ENCODE measurements at regions not wholly inside any gene's neighbourhood (a gene's known extent, or its start where the extent isn't known, plus 50 kb on each side); places are given as distances from the start of the nearest gene placed in this dataset.

- TF ChIP-seq GATA2 (IDR thresholded peaks at IDR 0.05; ENCODE audit: low read depth, low read length) = no peak
- TF ChIP-seq GATA3 (IDR thresholded peaks at IDR 0.05; ENCODE audit: low read depth, low read length) = no peak
Observed at GRCh38 chr6:19682859-19683258, 154.3 kb upstream of the ID4 start.

GRCh38 chr6:19690325-19691075 lies 146.7 kb upstream of the ID4 start:
- TF ChIP-seq GATA2 (IDR thresholded peaks at IDR 0.05; ENCODE audit: low read depth, low read length) (no peak), GATA3 (IDR thresholded peaks at IDR 0.05; ENCODE audit: low read depth, low read length) (no peak)

- TF ChIP-seq GATA2 (IDR thresholded peaks at IDR 0.05; ENCODE audit: low read depth, low read length) (no peak), GATA3 (IDR thresholded peaks at IDR 0.05; ENCODE audit: low read depth, low read length) (no peak)
Observed at GRCh38 chr6:19691465-19692167, 145.6 kb upstream of the ID4 start.

- no peak for TF ChIP-seq GATA3 (IDR thresholded peaks at IDR 0.05; ENCODE audit: low read depth, low read length)
- TF ChIP-seq GATA2 (IDR thresholded peaks at IDR 0.05; ENCODE audit: low read depth, low read length) = no peak
Observed at GRCh38 chr6:19692506-19693298, 144.5 kb upstream of the ID4 start.

- TF ChIP-seq GATA3 (IDR thresholded peaks at IDR 0.05; ENCODE audit: low read depth, low read length) (no peak), GATA2 (IDR thresholded peaks at IDR 0.05; ENCODE audit: low read depth, low read length) (no peak)
Observed at GRCh38 chr6:19694697-19695096, 142.5 kb upstream of the ID4 start.

DNA sequence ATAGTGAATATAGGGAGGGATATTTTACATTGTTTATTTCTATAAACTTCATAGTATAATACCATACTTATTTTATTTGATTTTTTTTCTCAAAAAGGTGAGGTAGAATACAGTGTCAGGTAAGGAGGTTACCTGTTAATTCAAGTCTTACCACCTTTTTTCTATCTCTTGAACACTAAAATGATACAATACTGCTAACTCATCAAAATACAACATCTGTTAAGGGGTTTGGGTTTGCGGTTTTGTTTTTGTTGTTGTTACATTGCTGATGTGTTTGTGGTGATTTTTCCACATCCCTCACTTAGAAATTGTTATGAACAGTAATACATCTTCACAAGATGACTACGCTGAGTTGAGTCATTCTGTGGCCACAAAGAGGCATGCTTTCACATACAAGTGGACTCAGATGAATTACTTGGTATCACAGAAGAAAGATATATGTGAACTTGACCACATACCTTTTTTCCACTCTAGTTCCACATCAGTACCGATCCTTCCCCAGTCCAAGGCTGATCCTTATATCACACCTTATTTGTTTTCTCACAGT lies 139.4 kb upstream of the ID4 start:
- TF ChIP-seq GATA2 (IDR thresholded peaks at IDR 0.05; ENCODE audit: low read depth, low read length) (no peak), GATA3 (IDR thresholded peaks at IDR 0.05; ENCODE audit: low read depth, low read length) (no peak)

DNA sequence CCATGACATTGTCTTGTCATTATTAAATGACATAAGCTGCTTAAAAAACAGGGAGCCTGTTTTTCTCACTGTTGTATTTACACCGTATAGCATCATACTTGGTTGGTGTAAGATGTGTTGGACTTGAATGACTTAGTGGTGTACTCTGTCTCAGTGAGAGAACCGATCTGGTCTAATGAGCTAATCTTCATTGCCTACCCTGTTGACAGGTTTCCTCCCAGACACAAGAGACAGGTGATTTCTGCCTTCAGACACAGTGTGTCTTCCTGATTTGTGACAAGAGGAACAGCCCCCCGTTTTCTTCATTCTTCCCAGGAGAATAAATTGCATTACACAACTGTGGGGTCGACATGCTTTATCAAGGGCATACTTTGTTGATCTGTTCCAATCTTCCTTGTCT lies 137.2 kb upstream of the ID4 start:
- TF ChIP-seq GATA3 (IDR thresholded peaks at IDR 0.05; ENCODE audit: low read depth, low read length) (no peak), GATA2 (IDR thresholded peaks at IDR 0.05; ENCODE audit: low read depth, low read length) (no peak)

DNA sequence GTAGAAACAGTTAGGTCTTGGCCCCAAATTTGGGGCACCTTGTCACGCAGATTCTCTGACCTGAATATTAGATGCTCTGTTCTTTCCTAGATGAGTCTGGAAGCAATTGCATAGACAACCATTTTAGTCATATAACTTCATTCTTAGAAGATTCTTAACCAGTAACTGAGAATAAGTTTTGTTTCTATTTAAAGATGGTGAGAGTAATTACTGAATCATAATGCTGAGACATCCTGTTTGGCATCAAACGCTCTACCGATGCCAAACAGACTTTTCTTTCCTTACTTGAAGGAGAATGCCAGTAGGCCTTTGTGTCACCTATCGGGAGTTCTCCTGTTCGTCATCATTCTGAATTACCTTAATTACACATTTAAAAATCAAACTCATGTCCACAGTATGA lies 131.6 kb upstream of the ID4 start:
- no peak for TF ChIP-seq GATA3 (IDR thresholded peaks at IDR 0.05; ENCODE audit: low read depth, low read length)

GRCh38 chr6:19712012-19712688 lies 125.0 kb upstream of the ID4 start:
- TF ChIP-seq GATA3 (IDR thresholded peaks at IDR 0.05; ENCODE audit: low read depth, low read length) = no peak
- no peak for TF ChIP-seq GATA2 (IDR thresholded peaks at IDR 0.05; ENCODE audit: low read depth, low read length)

- no peak for TF ChIP-seq GATA3 (IDR thresholded peaks at IDR 0.05; ENCODE audit: low read depth, low read length)
- no peak for TF ChIP-seq GATA2 (IDR thresholded peaks at IDR 0.05; ENCODE audit: low read depth, low read length)
Observed at GRCh38 chr6:19712998-19713397, 124.2 kb upstream of the ID4 start.

DNA sequence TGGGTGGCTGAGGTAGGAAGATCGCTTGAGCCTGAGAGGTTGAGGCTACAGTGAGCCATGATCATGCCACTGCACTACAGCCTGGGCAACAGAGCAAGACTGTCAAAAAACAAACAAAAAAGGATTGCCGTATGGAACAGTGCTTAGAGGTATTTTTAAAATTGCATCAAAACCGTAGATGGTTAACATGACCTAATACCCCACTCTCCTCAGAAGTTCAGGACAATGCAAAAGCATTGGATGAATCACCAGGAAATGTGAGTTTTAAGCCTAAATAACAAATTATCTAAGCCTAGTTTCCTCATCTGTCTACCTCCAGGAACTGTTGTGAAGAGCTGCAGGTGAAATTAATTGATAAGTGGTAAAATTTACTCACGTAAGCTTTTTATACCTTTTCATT lies 123.8 kb upstream of the ID4 start:
- no peak for TF ChIP-seq GATA2 (IDR thresholded peaks at IDR 0.05; ENCODE audit: low read depth, low read length)
- no peak for TF ChIP-seq GATA3 (IDR thresholded peaks at IDR 0.05; ENCODE audit: low read depth, low read length)

GRCh38 chr6:19713984-19714383 lies 123.2 kb upstream of the ID4 start:
- TF ChIP-seq GATA3 (IDR thresholded peaks at IDR 0.05; ENCODE audit: low read depth, low read length) = no peak
- no peak for TF ChIP-seq GATA2 (IDR thresholded peaks at IDR 0.05; ENCODE audit: low read depth, low read length)

GRCh38 chr6:19714434-19715166 lies 122.6 kb upstream of the ID4 start:
- TF ChIP-seq GATA2 (IDR thresholded peaks at IDR 0.05; ENCODE audit: low read depth, low read length) (no peak), GATA3 (IDR thresholded peaks at IDR 0.05; ENCODE audit: low read depth, low read length) (no peak)
